NCI-H1417 treated with DMSO at 0.1 percent for 48 hours (cell line): ENCODE measurements at regions not wholly inside any gene's neighbourhood (a gene's known extent, or its start where the extent isn't known, plus 50 kb on each side); places are given as distances from the start of the nearest gene placed in this dataset.
A peak's percentile ranks its signal among the peaks of the same experiment; 100 is the strongest.
"Not testable (repeated sequence)": the region's sequence is repeated elsewhere in the genome, so short reads cannot be mapped to it uniquely, and the experiment has no call there.

Source experiments
- DNase-seq: peaks from one replicate; lab custom pipeline; 2025; lab: John Stamatoyannopoulos, UW

DNA sequence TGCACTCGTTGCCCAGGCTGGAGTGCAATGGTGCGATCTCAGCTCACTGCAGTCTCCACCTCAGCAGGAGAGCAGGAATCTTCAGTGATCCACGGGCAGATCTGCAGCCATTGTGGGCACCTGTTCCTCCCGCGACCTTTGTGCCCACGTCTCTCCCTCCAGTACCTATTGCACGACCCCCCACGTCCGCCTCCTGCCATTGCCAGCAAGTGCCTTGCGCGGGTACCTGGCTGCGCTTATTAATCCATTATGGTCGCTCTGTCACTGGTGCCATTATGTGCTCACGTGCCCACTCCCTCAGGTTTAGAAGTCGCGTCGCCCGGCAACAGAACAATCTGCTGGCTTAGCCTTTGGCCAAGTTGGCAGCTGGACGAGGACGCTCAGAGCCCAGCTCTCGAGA is 146.2 kb upstream of the C1QTNF3 start:
- DNase-seq = not testable (repeated sequence)

DNA sequence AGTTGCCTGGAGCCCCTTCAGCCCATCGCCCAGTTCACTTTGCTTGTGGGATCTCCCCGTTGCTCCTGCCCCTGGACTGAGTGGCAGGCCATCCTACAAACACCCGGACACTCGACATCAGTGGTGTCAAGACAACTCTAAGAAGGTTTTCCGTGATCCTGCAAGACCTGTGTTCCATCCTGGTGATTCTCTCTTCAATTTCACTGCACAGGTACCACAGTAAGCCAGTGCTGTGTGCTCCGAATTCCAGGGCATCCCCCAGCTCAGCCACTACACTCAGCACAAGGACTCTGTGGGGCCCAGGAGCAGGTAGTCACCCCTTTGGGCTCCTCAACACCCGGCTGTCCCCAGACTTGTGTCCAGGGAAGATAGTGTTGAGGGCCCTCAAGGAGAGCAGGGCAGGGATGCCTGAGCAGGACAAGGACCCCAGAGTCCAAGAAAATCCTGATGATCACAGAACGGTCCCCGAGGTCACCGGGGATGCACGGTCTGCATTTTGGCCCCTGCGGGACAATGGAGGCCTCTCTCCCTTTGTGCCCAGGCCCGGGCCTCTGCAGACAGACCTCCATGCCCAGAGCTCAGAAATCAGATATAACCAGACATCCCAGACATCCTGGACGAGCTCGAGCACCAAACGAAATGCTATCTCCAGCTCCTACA is 146.9 kb upstream of the C1QTNF3 start:
- not testable (repeated sequence) for DNase-seq

DNA sequence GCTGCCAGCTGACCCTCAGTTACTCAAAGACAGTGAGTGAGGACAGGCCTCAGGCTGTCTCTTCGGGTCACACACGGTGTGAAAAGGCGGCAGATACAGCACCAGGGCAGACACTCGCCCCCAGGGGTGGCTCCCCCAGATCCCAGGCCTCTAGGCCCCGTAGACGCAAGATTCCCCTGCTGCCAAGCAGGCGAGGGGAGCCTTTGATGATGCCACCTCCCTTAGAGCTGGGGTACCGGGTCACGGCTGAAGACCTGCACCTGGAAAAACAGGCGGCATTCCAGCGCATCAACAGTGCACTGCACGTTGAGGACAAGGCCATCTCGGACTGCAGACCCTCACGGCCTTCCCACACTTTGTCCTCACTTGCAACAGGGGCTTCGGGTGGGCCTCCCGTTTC is 147.5 kb upstream of the C1QTNF3 start:
- DNase-seq = not testable (repeated sequence)

DNA sequence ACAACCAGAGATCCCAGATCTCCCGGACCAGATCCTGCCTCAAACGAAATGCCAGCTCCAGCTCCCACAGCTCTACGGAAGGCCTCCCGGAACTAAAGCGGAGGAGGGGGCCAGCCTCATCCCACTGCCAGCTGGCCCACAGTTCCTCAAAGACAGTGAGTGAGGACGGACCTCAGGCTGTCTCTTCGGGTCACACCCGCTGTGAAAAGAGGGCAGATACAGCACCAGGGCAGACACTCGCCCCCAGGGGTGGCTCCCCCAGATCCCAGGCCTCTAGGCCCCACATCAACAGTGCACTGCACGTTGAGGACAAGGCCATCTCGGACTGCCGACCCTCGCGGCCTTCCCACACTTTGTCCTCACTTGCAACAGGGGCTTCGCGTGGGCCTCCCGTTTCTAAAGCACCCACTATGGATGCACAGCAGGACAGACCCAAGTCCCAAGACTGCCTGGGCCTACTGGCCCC is 148.3 kb upstream of the C1QTNF3 start:
- DNase-seq = not testable (repeated sequence)

DNA sequence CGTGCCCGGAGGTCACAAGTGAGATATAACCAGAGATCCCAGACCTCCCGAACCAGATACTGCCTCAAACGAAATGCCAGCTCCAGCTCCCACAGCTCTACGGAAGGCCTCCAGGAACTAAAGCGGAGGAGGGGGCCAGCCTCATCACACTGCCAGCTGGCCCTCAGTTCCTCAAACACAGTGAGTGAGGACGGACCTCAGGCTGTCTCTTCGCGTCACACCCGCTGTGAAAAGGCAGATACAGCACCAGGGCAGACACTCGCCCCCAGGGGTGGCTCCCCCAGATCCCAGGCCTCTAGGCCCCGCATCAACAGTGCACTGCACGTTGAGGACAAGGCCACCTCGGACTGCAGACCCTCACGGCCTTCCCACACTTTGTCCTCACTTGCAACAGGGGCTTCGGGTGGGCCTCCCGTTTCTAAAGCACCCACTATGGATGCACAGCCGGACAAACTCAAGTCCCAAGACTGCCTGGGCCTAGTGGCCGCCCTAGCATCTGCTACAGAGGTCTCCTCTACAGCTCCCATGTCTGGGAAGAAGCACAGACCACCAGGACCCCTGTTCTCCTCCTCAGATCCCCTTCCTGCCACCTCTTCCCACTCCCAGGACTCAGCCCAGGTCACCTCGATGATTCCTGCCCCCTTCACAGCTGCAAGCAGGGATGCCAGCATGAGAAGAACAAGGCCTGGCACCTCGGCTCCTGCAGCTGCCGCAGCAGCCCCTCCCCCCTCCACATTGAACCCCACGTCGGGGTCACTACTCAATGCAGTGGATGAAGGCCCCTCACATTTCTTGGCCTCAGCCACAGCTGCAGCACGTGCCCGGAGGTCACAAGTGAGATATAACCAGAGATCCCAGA is 149.3 kb upstream of the C1QTNF3 start:
- not testable (repeated sequence) for DNase-seq

DNA sequence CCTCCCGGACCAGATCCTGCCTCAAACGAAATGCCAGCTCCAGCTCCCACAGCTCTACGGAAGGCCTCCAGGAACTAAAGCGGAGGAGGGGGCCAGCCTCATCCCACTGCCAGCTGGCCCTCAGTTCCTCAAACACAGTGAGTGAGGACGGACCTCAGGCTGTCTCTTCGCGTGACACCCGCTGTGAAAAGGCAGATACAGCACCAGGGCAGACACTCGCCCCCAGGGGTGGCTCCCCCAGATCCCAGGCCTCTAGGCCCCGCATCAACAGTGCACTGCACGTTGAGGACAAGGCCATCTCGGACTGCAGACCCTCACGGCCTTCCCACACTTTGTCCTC is 149.9 kb upstream of the C1QTNF3 start:
- not testable (repeated sequence) for DNase-seq

DNA sequence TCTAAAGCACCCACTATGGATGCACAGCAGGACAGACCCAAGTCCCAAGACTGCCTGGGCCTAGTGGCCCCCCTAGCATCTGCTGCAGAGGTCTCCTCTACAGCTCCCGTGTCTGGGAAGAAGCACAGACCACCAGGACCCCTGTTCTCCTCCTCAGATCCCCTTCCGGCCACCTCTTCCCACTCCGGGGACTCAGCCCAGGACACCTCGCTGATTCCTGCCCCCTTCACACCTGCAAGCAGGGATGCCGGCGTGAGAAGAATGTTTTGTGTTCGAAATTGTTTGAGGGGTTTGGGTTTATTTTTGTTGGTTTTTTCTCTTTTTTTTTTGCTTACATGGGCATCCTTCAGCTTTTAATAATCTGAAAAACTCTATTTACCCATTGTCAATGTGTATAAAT is 150.3 kb upstream of the C1QTNF3 start:
- DNase-seq = not testable (repeated sequence)

DNA sequence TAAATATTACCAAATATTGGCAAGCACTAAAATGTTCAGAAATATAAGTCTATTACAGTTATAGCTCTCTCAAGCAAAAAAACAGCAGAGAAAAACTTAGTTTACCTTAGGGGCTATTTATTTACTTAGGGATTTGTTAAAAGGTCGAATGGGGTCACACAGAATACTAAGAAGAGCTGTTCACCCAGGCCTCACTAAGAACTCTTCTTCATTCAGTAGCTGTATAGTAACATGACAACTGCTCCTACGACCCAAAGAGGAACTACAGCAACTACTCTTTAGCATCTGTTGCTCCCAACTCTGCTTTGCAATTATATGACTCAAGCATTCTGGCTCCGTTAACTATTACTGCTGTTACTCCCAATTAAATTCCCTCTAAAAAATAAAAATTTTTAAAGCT is 150.8 kb upstream of the C1QTNF3 start:
- not testable (repeated sequence) for DNase-seq

DNA sequence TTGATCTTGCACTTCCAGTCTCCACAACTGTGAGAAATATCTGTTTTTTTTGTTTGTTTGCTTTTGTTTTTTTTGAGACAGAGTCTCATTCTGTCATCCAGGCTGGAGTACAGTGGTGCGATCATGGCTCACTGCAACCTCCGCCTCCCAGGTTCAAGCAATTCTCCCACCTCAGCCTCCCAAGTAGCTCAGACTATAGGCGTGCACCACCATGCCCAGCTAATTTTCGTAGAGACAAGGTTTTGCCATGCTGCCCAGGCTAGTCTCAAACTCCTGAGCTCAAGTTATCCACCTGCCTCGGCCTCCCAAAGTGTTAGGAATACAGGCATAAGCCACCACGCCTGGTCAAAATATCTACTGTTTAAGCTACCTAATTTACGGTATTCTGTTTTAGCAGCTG is 153.1 kb upstream of the C1QTNF3 start:
- DNase-seq = not testable (repeated sequence)

DNA sequence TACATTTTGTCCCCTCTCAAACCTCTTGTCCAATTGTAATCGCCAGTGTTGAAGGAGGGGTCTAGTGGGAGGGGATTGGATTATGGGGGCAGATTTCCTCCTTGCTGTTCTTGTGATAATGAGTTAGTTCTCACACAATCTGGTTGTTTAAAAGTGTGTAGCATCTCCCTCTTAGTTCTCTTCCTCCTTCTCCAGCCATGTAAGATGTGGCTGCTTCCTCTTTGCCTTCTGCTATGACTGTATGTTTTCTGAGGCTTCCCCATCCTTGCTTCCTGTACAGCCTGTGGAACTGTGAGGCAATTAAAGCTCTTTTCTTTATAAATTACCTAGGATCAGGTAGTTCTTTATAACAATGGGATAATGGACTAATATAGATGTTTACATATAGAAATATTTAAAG is 162.3 kb upstream of the C1QTNF3 start:
- DNase-seq = not testable (repeated sequence)

DNA sequence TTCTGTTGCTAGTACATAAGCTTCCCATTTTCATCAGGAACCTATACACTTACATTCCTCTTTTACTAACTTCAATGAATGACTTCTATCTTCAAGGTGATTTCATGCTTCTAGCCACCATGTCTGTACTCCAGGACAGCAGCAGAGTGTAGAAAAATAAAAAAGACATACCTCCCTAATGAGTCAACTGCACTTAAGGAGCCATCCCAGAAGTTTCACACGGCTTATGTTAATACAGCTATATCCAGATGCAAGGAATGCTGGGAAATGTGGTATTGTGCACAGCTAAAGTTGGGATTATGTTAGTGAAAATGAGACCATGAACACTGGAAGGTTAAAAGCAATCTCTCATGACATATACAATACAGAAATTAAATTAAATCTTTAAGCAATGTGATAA is 174.4 kb upstream of the C1QTNF3 start:
- not testable (repeated sequence) for DNase-seq

DNA sequence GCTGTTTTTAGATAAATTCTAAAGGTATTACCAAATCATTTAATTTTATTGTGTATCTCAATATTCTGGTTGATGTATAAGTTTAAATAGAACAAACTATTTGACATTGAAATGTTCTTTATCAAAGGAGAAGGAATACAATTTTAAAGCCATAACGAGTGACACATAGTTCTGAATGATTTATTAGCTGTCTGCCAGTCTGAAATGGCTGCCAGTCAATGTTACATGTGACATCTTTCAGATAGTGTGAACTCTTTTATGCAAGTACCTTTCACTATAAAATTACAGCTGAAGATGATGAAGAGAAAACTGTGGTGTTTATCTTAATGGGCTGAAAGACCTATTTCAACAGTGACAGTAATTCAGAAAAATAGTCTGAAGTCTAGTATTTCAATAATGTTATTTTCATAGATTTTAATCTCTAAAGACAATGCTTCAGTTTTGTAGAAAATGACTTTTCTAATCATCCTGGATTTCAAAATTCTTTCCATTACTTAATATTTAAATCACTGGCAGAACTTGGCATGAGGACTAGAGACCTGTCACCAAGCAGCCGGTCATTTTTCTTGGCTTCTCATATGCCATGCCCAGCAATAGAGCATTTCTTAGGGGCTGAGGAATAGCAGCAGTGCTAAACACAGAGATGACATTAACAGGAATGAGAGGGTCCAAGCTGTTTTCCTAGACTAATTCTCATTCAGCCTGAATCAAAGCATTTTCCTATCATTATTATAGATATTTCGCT is 178.5 kb upstream of the C1QTNF3 start:
- DNase-seq = not testable (repeated sequence)

DNA sequence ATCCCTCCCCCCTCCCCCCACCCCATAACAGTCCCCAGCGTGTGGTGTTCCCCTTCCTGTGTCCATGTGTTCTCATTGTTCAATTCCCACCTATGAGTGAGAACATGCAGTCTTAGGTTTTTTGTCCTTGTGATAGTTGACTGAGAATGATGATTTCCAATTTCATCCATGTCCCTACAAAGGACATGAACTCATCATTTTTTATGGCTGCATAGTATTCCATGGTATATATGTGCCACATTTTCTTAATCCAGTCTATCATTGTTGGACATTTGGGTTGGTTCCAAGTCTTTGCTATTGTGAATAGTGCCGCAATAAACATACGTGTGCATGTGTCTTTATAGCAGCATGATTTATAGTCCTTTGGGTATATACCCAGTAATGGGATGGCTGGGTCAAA is 180.1 kb upstream of the C1QTNF3 start:
- DNase-seq = not testable (repeated sequence)

DNA sequence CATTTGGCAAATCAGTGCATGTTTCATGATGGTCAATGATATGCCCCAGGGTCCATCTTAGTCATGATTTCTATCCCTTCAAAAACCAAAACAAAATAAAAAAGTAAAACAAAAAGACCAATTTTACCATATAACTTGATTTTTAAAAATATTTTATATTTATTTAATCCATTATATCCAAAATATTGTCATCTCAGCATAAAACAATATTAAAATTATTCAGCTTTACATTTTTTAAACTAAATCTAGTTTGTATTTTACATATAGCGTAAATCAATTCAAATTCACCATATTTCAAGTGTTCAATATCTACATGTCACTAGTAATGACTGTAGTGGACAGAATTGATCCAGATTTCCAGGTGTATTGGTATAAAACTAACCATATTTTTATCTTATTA is 187.4 kb upstream of the C1QTNF3 start:
- DNase-seq = not testable (repeated sequence)

DNA sequence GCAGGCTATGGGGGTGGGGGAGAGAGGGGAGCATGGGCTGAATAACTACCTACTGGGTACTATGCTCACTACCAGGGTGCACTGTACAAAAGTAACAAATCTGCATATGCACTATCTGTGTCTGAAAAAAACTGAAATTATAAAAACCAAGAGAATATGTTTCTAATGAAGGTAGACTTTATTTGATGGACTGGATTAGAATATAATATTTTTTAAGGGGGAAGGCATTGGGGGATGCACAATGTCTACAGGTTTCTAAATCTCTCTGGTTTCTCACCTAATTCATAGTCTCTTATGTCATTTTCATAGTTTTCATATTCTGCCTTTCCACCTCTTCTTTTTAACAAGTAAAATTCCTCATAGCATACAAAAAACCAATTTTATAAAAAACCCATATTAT is 200.8 kb upstream of the C1QTNF3 start:
- DNase-seq = not testable (repeated sequence)

DNA sequence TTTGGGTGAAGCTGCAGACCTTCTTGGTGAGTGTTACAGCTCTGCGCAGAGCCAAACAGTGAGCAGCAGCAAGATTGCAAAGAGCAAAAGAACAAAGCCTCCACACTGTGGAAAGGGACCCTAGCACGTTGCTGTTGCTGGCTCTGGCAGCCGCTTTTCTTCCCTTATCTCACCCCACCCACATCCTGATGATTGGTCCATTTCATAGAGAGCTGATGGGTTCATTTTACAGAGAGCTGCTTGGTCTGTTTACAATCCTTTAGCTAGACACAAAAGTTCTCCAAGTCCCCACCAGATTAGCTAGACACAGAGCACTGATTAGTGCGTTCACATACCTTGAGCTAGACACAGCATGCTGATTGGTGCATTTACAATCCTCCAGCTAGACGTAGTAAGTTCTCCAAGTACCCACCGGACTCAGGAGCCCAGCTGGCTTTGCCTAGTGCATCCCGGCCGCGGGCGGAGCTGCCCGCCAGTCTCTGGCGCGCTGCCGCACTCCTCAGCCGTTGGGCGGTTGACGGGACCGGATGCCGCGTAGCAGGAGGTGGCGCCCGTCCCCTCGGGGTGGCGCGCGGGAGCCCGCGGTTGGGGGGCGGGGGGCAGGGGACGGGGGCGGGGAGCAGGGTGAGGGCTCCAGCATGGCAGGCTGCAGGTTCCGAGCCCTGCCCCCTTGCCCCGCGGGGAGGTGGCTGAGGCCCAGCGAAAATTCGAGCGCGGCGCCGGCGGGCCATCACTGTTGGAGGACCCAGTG is 201.4 kb upstream of the C1QTNF3 start:
- DNase-seq = not testable (repeated sequence)

DNA sequence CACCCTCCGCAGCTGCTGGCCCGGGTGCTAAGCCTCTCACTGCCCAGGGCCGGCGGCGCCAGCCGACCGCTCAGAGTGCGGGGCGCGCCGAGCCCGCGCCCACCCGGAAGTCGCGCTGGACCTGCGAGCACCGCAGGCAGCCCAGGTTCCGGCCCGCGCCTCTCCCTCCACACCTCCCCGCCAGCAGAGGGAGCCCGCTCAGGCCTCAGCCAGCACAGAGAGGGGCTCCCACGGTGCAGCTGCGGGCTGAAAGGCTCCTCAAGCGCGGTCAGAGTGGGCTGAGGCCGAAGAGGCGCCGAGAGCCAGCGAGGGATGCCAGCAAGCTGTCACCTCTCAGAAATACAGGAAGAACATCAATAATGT is 202.0 kb upstream of the C1QTNF3 start:
- DNase-seq = not testable (repeated sequence)

DNA sequence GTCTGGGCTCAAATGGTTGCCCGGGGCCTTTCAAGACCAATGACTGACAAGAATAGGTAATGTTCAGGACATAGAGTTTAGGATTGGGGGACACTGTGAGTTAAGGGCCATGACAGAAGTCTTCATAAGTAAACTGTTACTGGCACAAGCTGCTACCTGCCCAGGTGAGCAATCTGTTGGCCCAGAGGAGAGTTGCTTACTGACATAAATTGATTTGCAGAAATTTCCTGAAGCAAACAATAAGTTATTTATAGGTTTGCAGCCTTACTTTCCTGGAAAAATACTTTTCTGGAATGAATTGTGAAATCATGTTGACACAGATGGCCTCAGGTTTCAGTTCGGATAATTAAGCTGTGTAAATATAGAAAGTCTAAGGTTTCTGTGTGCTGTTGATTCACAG is 202.8 kb upstream of the C1QTNF3 start:
- peak; percentile 14 for DNase-seq

DNA sequence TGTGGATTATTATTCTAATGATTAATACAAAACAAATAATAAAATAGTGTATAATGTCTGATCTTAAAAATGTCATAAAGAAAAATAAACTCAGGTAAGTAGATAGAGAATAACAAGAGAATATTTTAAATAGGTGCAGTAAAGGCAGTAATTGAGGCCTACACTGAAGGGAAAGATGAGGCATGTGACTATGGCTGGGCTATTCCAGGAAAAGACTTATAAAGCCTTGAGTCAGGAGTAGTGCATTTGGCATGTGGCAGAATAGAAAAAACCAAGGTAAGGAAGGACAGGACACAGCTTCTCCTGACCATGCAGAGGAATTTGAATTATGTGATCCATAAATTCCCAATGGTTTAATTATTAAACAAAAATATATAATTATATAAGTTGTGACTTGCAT is 215.6 kb upstream of the C1QTNF3 start:
- not testable (repeated sequence) for DNase-seq

DNA sequence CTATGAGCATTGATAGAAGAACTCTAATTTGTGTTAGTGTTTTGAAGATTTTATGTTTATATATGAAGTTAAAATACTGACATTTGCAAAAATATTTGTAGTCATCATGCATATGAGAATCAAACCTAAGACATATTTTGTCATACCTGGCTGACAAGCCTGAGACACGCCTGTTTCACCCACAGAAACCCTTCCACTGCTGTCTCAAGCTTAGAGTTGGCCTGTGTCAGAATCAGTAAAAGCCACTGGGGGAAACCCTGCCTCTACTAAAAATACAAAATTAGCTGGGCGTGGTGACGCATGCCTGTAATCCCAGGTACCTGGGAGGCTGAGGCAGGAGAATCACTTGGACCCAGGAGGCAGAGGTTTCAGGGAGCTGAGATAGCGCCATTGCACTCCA is 218.0 kb upstream of the C1QTNF3 start:
- not testable (repeated sequence) for DNase-seq

DNA sequence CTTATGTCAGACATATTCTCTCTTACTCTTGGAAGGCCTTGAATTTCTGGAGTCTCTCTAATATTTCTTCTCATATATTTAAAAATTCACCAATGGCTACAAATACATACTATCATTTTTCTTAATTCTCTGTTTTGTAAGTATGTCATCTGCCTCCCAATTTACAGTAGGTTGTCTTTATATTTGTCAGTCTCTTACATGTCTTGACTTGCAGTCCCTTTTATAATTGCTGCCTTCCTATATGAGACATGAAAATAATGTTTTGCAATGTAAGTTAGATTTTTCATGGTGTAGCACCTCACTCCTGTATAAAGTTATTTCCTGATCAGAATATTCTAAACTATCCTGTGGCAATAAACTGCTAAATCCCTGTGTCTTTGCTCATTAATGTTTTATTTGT is 223.1 kb upstream of the C1QTNF3 start:
- DNase-seq = not testable (repeated sequence)

DNA sequence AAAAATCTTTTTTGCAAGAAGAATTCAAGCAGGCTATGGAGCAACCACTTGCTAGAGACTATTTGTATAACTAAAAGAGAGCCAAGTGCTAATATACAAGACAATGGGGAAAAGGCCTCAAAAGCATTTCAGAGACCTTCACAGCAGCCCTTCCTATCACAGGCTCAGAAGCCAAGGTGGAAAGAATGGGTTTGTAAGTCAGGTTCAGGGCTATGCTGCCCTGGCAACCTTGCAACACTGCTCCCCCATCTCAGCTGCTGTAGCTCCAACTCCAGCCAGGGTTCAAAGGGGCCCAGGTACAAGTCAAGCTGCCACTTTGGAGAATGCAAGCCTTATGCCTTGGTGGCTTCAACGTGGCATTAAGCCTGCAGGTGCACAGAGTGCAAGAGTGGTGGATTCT is 253.7 kb upstream of the C1QTNF3 start:
- not testable (repeated sequence) for DNase-seq
